Transverse colon (tissue), 4 donors: ENCODE measurements at regions not wholly inside any gene's neighbourhood (a gene's known extent, or its start where the extent isn't known, plus 50 kb on each side); places are given as distances from the start of the nearest gene placed in this dataset.

Source experiments
- EP300 ChIP-seq: sonication (generic); formaldehyde crosslinking; IDR thresholded peaks from one replicate; pipeline ENCODE4 v1.6.1; 2017; ENCODE audit warnings: antibody characterized with exemption, low read depth
- POLR2A ChIP-seq: fragments of 450-650 bp; IDR thresholded peaks from one replicate; pipeline ENCODE4 v1.6.1; 2016; ENCODE audit warnings: antibody characterized with exemption, mild to moderate bottlenecking, moderate library complexity
- POLR2AphosphoS5 ChIP-seq, 3 donors: sonication (generic); formaldehyde crosslinking; IDR thresholded peaks; one replicate each; pipeline ENCODE4 v1.6.1; 2016; ENCODE audit warnings: antibody characterized with exemption in 3 of 3
- TF ChIP-seq, protein P1 (sequence below), 5 experiments: fragments of 200-600 bp in 3 of 5; fragments of 450-650 bp in 2 of 5; sonication (generic) in 3 of 5; IDR thresholded peaks; 1 replicate in 2 of 5; 2 replicates in 3 of 5; pipeline ENCODE4 v1.5.1; 2016 to 2017; ENCODE audit warnings: antibody characterized with exemption in 5 of 5, inconsistent platforms in 3 of 5, mild to moderate bottlenecking in 2 of 5, moderate library complexity in 1 of 5

DNA sequence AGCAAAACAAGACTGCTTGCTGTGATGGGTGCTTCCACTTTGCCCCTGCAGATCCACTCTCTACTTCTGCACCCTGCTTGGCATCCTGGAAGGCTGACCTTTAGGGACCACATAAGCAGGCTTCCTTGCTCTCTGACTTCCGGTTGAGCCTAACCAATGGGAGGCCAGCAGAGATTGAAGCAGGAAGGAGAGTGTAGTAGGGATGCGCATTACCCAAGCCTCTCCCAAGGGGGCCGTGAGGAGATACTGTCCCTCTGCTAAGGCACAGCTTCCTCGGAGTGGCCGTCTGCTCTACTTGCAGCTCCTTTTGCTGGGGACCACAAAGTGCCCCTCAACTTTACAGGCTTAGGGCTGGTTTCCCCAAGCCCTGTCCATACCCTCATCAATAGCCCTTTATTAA, 624.3 kb upstream of the TENM3 start:
- TF ChIP-seq, protein P1, sequence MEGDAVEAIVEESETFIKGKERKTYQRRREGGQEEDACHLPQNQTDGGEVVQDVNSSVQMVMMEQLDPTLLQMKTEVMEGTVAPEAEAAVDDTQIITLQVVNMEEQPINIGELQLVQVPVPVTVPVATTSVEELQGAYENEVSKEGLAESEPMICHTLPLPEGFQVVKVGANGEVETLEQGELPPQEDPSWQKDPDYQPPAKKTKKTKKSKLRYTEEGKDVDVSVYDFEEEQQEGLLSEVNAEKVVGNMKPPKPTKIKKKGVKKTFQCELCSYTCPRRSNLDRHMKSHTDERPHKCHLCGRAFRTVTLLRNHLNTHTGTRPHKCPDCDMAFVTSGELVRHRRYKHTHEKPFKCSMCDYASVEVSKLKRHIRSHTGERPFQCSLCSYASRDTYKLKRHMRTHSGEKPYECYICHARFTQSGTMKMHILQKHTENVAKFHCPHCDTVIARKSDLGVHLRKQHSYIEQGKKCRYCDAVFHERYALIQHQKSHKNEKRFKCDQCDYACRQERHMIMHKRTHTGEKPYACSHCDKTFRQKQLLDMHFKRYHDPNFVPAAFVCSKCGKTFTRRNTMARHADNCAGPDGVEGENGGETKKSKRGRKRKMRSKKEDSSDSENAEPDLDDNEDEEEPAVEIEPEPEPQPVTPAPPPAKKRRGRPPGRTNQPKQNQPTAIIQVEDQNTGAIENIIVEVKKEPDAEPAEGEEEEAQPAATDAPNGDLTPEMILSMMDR (IDR thresholded peaks at IDR 0.05) = no peak
- TF ChIP-seq POLR2AphosphoS5 (IDR thresholded peaks at IDR 0.05) (no peak), POLR2A (no peak), EP300 (no peak)
